OCI-LY1 (cell line): ENCODE measurements at regions not wholly inside any gene's neighbourhood (a gene's known extent, or its start where the extent isn't known, plus 50 kb on each side); places are given as distances from the start of the nearest gene placed in this dataset.

Experiments
- H2AFZ ChIP-seq: fragments of 200-600 bp; sonication (generic), shearing (Covaris generic); 2 replicates; pipeline ENCODE4 v1.6.0; 2014; ENCODE audit warnings: antibody characterized with exemption, mild to moderate bottlenecking, low read length
- H3F3A ChIP-seq: fragments of 200-600 bp; sonication (generic), shearing (Covaris generic); 2 replicates; pipeline ENCODE4 v1.6.0; 2014; ENCODE audit warnings: mild to moderate bottlenecking, antibody characterized with exemption, low read length, moderate library complexity; ENCODE audit not compliant: insufficient read depth
- H3K27ac ChIP-seq: fragments of 200-600 bp; sonication (generic); 2 replicates; pipeline ENCODE4 v1.5.1; 2014; ENCODE audit warnings: low read length, mixed run types, mild to moderate bottlenecking, low read depth; ENCODE audit not compliant: poor library complexity, severe bottlenecking
- H3K27me3 ChIP-seq: fragments of 200-600 bp; sonication (generic); 2 replicates; pipeline ENCODE4 v1.6.0; 2014; ENCODE audit warnings: antibody characterized with exemption, mild to moderate bottlenecking, low read length, moderate library complexity; ENCODE audit not compliant: insufficient read depth
- H3K36me3 ChIP-seq: fragments of 200-600 bp; sonication (generic); 2 replicates; pipeline ENCODE4 v1.6.1; 2014; ENCODE audit warnings: mild to moderate bottlenecking, antibody characterized with exemption, low read length, moderate library complexity, mixed read lengths; ENCODE audit not compliant: insufficient read depth
- H3K4me1 ChIP-seq: fragments of 200-600 bp; sonication (generic); 2 replicates; pipeline ENCODE4 v1.5.1; 2014; ENCODE audit warnings: mild to moderate bottlenecking, low read length, moderate library complexity; ENCODE audit not compliant: insufficient read depth, severe bottlenecking
- H3K4me2 ChIP-seq: fragments of 200-600 bp; sonication (generic), shearing (Covaris generic); 2 replicates; pipeline ENCODE4 v1.6.1; 2014; ENCODE audit warnings: low read length
- H3K4me3 ChIP-seq: fragments of 200-600 bp; sonication (generic); 2 replicates; pipeline ENCODE4 v1.5.1; 2014; ENCODE audit warnings: low read length, low read depth, mild to moderate bottlenecking, mixed read lengths; ENCODE audit not compliant: poor library complexity, severe bottlenecking
- H3K79me2 ChIP-seq: fragments of 200-600 bp; shearing (Covaris generic); 2 replicates; pipeline ENCODE4 v1.6.1; 2016; ENCODE audit warnings: mixed run types, low read length, mixed read lengths; ENCODE audit not compliant: insufficient read depth
- H3K9ac ChIP-seq: fragments of 200-600 bp; sonication (generic), shearing (Covaris generic); 2 replicates; pipeline ENCODE4 v1.6.1; 2014; ENCODE audit warnings: mild to moderate bottlenecking, low read length, mixed read lengths
- H3K9me2 ChIP-seq: fragments of 200-600 bp; sonication (generic), shearing (Covaris generic); 2 replicates; pipeline ENCODE4 v1.6.1; 2014; ENCODE audit warnings: low read depth, mild to moderate bottlenecking, low read length, mixed read lengths
- H3K9me3 ChIP-seq: fragments of 200-600 bp; shearing (Covaris generic); 2 replicates; pipeline ENCODE4 v1.6.1; 2014; ENCODE audit warnings: low read length, mixed read lengths
- H4K20me1 ChIP-seq: fragments of 200-600 bp; sonication (generic), shearing (Covaris generic); 2 replicates; pipeline ENCODE4 v1.6.0; 2016; ENCODE audit warnings: mild to moderate bottlenecking, low read length; ENCODE audit not compliant: insufficient read depth
- EZH2 ChIP-seq: fragments of 200-600 bp; sonication (generic), shearing (Covaris generic); IDR thresholded peaks from 2 replicates; pipeline ENCODE4 v1.8.0; 2017; ENCODE audit warnings: borderline replicate concordance, mixed run types, mild to moderate bottlenecking, antibody characterized with exemption, low read length, moderate library complexity, mixed read lengths
- TF ChIP-seq, protein P1 (sequence below): fragments of 200-600 bp; sonication (generic), shearing (Covaris generic); IDR thresholded peaks from 2 replicates; pipeline ENCODE4 v1.5.1; 2017; ENCODE audit warnings: mild to moderate bottlenecking, antibody characterized with exemption, low read length, moderate library complexity, mixed read lengths

DNA sequence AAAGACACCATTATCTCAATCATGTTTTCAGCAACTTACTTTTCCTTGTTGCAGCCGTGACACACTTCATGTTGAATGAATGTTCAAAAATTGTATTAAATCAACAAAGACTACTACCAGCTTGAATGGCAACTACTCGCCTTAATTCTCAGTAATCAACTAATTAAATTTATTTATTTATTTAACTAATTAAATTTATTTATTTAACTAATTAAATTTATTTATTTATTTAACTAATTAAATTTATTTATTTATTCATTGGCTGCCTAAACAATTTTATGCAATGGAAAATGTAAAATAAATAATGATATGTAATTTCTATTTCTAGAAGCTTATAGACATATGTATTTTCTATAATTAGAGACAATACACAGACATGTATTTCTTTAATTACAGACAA, 435.4 kb downstream of the GPAM start:
- TF ChIP-seq EZH2 = no peak
- TF ChIP-seq, protein P1, sequence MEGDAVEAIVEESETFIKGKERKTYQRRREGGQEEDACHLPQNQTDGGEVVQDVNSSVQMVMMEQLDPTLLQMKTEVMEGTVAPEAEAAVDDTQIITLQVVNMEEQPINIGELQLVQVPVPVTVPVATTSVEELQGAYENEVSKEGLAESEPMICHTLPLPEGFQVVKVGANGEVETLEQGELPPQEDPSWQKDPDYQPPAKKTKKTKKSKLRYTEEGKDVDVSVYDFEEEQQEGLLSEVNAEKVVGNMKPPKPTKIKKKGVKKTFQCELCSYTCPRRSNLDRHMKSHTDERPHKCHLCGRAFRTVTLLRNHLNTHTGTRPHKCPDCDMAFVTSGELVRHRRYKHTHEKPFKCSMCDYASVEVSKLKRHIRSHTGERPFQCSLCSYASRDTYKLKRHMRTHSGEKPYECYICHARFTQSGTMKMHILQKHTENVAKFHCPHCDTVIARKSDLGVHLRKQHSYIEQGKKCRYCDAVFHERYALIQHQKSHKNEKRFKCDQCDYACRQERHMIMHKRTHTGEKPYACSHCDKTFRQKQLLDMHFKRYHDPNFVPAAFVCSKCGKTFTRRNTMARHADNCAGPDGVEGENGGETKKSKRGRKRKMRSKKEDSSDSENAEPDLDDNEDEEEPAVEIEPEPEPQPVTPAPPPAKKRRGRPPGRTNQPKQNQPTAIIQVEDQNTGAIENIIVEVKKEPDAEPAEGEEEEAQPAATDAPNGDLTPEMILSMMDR = no peak
- no peaks in the 10 kb centered on the region for H3F3A ChIP-seq
- no peaks in the 10 kb centered on the region for H3K27me3 ChIP-seq
- no peak overlapping the region for H3K4me2 ChIP-seq
- no peak overlapping the region for H2AFZ ChIP-seq
- no peak overlapping the region for H3K4me3 ChIP-seq
- H3K4me1 ChIP-seq = no peaks in the 10 kb centered on the region
- no peaks in the 10 kb centered on the region for H3K36me3 ChIP-seq
- H4K20me1 ChIP-seq = no peaks in the 10 kb centered on the region
- no peak overlapping the region for H3K9ac ChIP-seq
- no peaks in the 10 kb centered on the region for H3K9me3 ChIP-seq
- H3K79me2 ChIP-seq = no peaks in the 10 kb centered on the region
- no peaks in the 10 kb centered on the region for H3K9me2 ChIP-seq
- no peak overlapping the region for H3K27ac ChIP-seq

DNA sequence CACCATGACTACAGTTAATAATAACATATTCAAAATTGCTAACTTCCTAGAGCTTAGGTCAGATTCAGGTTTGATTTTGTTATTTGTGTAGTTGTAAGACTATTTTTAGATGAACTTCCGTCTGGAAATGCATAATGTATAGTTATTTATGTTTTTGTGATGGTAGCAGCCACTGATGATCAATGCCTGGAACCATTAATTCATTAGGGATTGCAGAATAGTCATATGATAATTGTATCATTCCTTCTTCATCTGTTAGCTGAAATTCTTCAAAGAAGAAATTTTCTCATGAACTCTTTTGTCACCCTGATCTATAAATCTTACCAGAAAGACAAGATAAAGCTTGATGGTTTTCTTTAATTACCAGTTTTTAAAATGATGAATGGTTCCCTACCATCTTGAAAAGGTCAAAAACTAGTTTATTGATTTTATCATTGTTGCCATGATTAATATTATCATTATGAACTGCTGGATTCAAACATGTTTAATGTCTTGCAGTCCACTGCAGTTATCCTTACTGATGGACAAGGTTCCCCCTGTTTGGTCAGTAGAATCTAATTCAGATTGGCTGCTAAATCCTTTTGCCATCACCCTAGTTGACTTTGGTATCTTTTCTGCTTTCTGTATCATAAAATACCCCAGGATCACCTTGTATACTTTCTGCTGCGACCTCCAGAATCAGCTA, 433.3 kb downstream of the GPAM start:
- Histone ChIP-seq H2AFZ (no peak overlapping the region), H3K27me3 (no peaks in the 10 kb centered on the region), H3K36me3 (no peaks in the 10 kb centered on the region), H3K9me3 (no peaks in the 10 kb centered on the region), H3K9ac (no peak overlapping the region), H3K9me2 (no peaks in the 10 kb centered on the region), H3K4me2 (no peak overlapping the region), H3K79me2 (no peaks in the 10 kb centered on the region), H4K20me1 (no peaks in the 10 kb centered on the region), H3K4me3 (no peak overlapping the region), H3K27ac (no peak overlapping the region), H3F3A (no peaks in the 10 kb centered on the region), H3K4me1 (no peaks in the 10 kb centered on the region)
- TF ChIP-seq EZH2 = no peak

DNA sequence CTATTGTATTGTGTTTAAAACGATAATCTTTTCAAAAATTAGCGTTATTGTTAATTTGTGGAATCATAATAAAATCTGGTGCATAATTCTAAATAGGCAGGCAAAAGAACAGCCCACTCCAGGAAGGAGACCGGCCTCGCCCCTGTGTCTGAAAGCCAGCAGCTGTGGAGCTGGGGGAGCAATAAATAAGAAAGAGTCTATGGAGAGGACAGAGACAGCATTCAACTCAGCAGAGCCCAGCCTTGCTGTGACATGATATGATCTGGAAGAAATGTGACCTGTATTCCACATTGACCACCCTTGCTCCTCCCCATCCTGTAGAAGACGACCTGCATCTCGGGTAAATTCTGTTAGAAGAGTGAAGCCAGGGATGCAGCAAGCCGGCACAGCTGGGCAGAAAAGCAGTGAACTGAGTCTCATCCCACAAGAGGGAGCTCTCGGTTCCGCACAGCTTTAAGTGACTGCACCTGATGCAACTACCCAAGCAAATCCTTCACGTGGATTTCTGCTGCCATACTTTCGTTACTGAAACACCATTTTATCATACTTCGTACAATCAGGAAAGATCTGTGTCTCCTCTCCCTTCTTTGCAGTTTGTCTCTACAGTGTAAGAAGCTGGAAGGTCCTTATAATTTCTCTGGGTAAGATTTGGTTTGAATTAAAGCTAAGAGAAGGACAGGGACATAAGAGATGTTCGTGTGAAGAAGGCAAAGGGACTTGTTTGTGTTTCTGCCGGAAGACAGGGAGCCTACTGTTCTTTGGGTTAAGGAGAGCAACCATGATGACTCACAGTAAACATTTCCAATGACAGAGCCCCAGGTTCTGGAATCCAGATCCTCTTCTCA, 427.1 kb downstream of the GPAM start:
- Histone ChIP-seq H3K27me3 (no peaks in the 10 kb centered on the region), H3K9ac (no peak overlapping the region), H3K4me2 (no peak overlapping the region), H3F3A (no peaks in the 10 kb centered on the region), H2AFZ (no peak overlapping the region), H3K4me1 (no peaks in the 10 kb centered on the region), H3K79me2 (no peaks in the 10 kb centered on the region), H3K4me3 (no peak overlapping the region), H4K20me1 (no peaks in the 10 kb centered on the region), H3K27ac (no peak overlapping the region), H3K9me3 (no peaks in the 10 kb centered on the region), H3K9me2 (no peaks in the 10 kb centered on the region), H3K36me3 (no peaks in the 10 kb centered on the region)
- TF ChIP-seq, protein P1 = peak; percentile 69; the same call in 1 of the 2 replicates
- no peak for TF ChIP-seq EZH2
